Activated CD4-positive, alpha-beta T cell treated with anti-CD3 and anti-CD28 coated beads for 36 hours (primary cell): ENCODE measurements at regions not wholly inside any gene's neighbourhood (a gene's known extent, or its start where the extent isn't known, plus 50 kb on each side); places are given as distances from the start of the nearest gene placed in this dataset.
A peak's percentile ranks its signal among the peaks of the same experiment; 100 is the strongest.
"Not testable (repeated sequence)": the region's sequence is repeated elsewhere in the genome, so short reads cannot be mapped to it uniquely, and the experiment has no call there.

Experiments used
- ATAC-seq: fragments of 200-7000 bp; cut with Tn5 transposase; one replicate; pipeline ENCODE4 v1.10.0; 2021; ENCODE audit warnings: mild to moderate bottlenecking, moderate library complexity
- CTCF ChIA-PET: fragments of 350-600 bp; sonication (Branson Sonifier 250); formaldehyde crosslinking; loops from one replicate; lab custom pipeline; 2021; ENCODE audit warnings: antibody characterized with exemption; lab: Charles Lee
- POLR2A ChIA-PET: fragments of 350-600 bp; sonication (Branson Sonifier 250); formaldehyde crosslinking; loops from one replicate; lab custom pipeline; 2021; ENCODE audit warnings: antibody characterized with exemption, inconsistent platforms; lab: Charles Lee
- DNase-seq: peaks from one replicate; pipeline ENCODE4 v3.0.0-alpha.2; 2020
- H3K27ac Mint-ChIP-seq: one replicate; pipeline ENCODE4 v1.8.0; 2021; ENCODE audit warnings: mixed read lengths
- H3K27me3 Mint-ChIP-seq: one replicate; pipeline ENCODE4 v1.8.0; 2021; ENCODE audit warnings: mixed read lengths
- H3K36me3 Mint-ChIP-seq: one replicate; pipeline ENCODE4 v1.8.0; 2021; ENCODE audit warnings: low read depth, mixed read lengths
- H3K4me1 Mint-ChIP-seq: one replicate; pipeline ENCODE4 v1.8.0; 2021; ENCODE audit warnings: mixed read lengths
- H3K4me3 Mint-ChIP-seq: one replicate; pipeline ENCODE4 v1.8.0; 2021; ENCODE audit warnings: mild to moderate bottlenecking, moderate library complexity, mixed read lengths
- H3K9me3 Mint-ChIP-seq: one replicate; pipeline ENCODE4 v1.8.0; 2021; ENCODE audit warnings: low read depth, mixed read lengths
- intact Hi-C, 2 experiments: fragments of 100-400 bp; cut with DNase I in 1 of 2; cut with micrococcal nuclease in 1 of 2; formaldehyde crosslinking; loops; one replicate each; pipeline versions ENCODE4 v1.14.2 to v1.15.1; 2022 to 2024; cut with DNase I, micrococcal nuclease

DNA sequence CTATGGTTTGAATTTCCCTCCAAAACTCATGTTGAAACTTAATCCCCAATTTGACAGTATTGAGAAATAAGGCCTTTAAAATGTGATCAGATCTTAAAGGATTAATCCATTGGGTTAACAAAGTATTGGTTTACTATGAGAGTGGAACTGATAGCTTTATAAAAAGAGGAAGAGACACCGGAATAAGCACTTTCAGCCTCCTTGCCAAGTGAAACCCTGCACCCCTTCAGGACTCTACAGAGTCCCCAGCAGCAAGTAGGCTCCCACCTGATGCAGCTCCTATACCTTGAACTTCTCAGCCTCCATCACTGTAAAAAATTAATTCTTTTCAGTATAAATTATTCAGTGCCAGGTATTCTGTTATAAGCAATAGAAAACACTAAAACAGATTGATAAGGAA is 348.3 kb downstream of the CGGBP1 start:
- no peak overlapping the region for H3K27ac Mint-ChIP-seq
- no peak overlapping the region for H3K4me3 Mint-ChIP-seq
- no peak for DNase-seq
- no peaks in the 10 kb centered on the region for H3K36me3 Mint-ChIP-seq
- intact Hi-C loops: no loop called here
- CTCF ChIA-PET: no interaction called here
- H3K4me1 Mint-ChIP-seq: no peaks in the 10 kb centered on the region
- ATAC-seq: no peak
- POLR2A ChIA-PET: no interaction called here
- no peaks in the 10 kb centered on the region for H3K9me3 Mint-ChIP-seq
- peaks cover 2% of the 10 kb centered on the region for H3K27me3 Mint-ChIP-seq

DNA sequence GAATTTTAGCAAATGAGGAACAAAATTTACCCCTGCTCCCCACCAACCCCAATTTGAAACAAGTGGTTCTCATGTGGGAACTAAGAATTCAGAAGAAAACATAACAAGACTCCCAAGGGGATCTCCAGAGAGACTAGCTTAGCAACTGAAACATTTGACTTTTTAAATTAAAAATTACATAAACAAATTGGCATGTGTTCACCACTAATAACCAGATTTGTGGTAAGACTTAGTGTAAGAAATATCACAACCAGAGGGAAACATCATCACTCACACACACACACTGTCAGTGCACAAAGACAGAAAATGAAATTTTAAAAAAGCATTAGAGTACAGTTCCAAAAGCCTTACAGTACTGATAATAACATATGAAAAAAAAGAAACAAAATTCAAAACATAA is 348.8 kb downstream of the CGGBP1 start:
- ChIA-PET POLR2A (no interaction called here), CTCF (no interaction called here)
- Mint-ChIP-seq H3K4me1 (no peaks in the 10 kb centered on the region), H3K27me3 (peaks cover 2% of the 10 kb centered on the region), H3K36me3 (no peaks in the 10 kb centered on the region), H3K9me3 (no peaks in the 10 kb centered on the region), H3K4me3 (no peak overlapping the region), H3K27ac (no peak overlapping the region)
- DNase-seq: no peak
- intact Hi-C loops: no loop called here
- no peak for ATAC-seq

DNA sequence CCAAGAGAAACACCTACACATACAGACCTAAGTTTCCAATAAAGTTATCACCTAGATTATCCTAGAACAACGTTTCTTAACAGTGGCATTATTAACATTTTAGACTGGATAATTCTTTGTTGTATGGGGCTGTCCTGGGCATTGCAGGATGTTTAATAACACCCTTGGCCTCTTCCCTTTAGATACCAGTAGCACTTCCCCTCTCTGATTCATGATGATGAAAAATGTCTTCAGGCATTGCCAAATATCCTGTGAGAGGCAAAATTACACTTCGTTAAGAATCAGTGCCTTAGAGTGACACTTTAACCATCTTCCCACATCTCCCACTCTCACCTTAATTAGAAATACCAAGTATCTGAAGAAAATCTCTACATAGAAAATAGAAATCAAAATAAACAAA is 352.6 kb downstream of the CGGBP1 start:
- no peaks in the 10 kb centered on the region for H3K4me1 Mint-ChIP-seq
- ChIA-PET CTCF (no interaction called here), POLR2A (no interaction called here)
- intact Hi-C loops: no loop called here
- no peak overlapping the region for H3K4me3 Mint-ChIP-seq
- no peaks in the 10 kb centered on the region for H3K36me3 Mint-ChIP-seq
- H3K9me3 Mint-ChIP-seq: no peaks in the 10 kb centered on the region
- peaks cover 2% of the 10 kb centered on the region for H3K27me3 Mint-ChIP-seq
- ATAC-seq (no peak), DNase-seq (no peak)
- H3K27ac Mint-ChIP-seq: no peak overlapping the region

DNA sequence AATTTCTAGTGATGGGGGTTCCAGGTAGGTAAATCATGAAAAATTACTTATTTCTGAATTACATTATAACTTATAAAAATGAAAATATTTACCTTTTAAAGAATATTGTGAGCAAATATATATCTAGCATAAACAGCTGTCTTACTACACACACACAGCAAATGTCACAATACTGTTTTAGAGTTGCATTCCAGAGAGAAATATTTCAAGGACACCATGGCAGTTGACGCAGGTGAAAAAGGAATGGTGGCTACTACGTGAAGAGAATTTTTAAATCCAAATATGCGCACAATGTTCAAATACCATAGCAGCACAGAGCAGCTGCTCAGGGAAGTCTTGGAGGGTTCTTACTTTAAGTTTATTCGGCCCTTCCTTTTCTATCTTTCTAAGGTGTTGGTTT is 356.2 kb downstream of the CGGBP1 start:
- no peak for DNase-seq
- no peak for ATAC-seq
- Mint-ChIP-seq H3K27me3 (peaks cover 2% of the 10 kb centered on the region), H3K27ac (no peak overlapping the region), H3K4me1 (no peaks in the 10 kb centered on the region), H3K9me3 (no peaks in the 10 kb centered on the region), H3K4me3 (no peak overlapping the region), H3K36me3 (no peaks in the 10 kb centered on the region)
- ChIA-PET POLR2A (no interaction called here), CTCF (no interaction called here)
- intact Hi-C loops: no loop called here

DNA sequence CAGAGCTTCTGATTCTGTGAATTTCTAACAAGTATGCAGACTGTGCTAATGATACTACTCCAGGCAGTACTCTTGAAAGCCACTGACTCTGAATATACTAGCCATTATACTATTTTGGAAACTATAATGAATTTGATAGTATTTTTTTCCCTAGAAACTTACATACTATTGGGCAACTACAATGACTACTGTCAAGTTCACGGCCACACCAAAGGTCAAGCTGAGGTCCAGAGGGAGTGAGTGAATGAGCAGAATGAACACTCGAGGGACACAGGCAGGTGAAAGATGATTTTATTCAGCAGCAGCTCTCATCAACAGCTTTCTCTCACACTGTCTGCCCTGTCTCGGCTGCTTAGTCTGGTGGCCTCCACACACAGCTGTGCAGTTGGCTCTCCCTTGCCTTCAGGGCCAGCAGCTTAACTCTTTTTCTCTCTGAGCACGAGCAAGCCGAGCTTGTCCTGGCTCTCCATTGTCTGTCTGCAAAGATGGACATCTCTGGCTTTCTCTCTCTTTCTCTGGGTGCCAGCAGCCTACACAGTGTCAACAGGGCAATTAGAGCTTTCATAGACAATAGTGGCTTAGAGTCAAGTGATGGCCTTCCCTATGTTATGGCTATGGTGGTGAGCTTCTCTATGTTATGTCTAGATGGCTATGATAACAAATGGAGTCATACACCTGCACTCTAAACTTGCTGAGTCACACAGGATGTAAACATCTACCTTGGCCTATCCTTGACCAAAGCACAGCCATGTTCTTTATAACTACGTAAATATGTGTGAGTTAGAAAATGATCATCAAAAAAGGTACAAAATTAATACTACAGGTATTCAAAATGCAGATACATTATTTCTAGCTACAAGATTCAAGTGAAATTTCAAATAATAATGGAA is 362.4 kb downstream of the CGGBP1 start:
- H3K4me1 Mint-ChIP-seq: no peaks in the 10 kb centered on the region
- ATAC-seq (no peak), DNase-seq (no peak)
- no peak overlapping the region for H3K4me3 Mint-ChIP-seq
- no peak overlapping the region for H3K27ac Mint-ChIP-seq
- intact Hi-C loops: no loop called here
- POLR2A ChIA-PET: no interaction called here
- H3K36me3 Mint-ChIP-seq: no peaks in the 10 kb centered on the region
- H3K9me3 Mint-ChIP-seq: no peaks in the 10 kb centered on the region
- no peaks in the 10 kb centered on the region for H3K27me3 Mint-ChIP-seq
- CTCF ChIA-PET: no interaction called here

DNA sequence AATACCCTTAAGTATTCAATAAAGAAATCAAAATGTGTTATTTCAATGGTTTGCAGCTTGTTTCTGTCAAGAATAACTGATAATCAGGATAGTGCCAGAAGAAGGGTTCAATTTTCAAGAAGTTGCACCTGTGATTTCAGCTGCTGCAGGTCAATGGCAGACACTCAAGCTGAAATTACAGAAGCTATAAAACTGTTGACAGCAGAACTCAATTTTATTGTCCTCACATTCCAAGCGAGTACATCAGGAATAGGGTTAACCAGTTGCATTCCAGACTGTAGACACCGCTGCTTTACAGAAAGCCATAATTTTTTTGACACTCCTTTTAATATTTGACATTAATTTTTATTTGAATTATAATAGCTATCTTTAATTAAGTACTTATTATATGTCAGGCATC is 364.1 kb downstream of the CGGBP1 start:
- intact Hi-C loops: no loop called here
- H3K36me3 Mint-ChIP-seq: no peaks in the 10 kb centered on the region
- DNase-seq (no peak), ATAC-seq (no peak)
- no peak overlapping the region for H3K27ac Mint-ChIP-seq
- no peaks in the 10 kb centered on the region for H3K9me3 Mint-ChIP-seq
- ChIA-PET POLR2A (no interaction called here), CTCF (no interaction called here)
- no peak overlapping the region for H3K4me3 Mint-ChIP-seq
- no peaks in the 10 kb centered on the region for H3K27me3 Mint-ChIP-seq
- no peaks in the 10 kb centered on the region for H3K4me1 Mint-ChIP-seq

DNA sequence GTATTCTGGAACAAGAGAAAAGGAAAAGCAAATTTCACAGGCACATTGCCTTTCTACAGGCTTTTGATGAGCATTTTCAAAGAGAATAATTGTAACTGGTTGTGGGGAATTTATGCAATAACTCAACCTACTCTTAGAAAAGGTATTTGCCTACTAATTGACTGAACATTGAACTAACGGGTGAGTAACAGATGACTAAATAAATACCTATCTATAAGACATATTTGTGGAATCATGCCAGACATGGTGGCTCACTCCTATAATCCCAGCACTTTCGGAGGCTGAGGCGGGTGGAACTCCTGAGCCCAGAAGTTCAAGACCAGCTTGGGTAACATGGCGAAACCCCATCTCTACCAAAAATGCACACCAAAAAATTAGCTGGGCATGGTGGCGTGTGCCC is 367.7 kb downstream of the CGGBP1 start:
- H3K4me3 Mint-ChIP-seq: no peak overlapping the region
- intact Hi-C loops: no loop called here
- ChIA-PET POLR2A (no interaction called here), CTCF (no interaction called here)
- no peaks in the 10 kb centered on the region for H3K4me1 Mint-ChIP-seq
- H3K27ac Mint-ChIP-seq: no peak overlapping the region
- peaks cover 2% of the 10 kb centered on the region for H3K9me3 Mint-ChIP-seq
- no peaks in the 10 kb centered on the region for H3K36me3 Mint-ChIP-seq
- no peak for ATAC-seq
- H3K27me3 Mint-ChIP-seq: no peaks in the 10 kb centered on the region
- no peak for DNase-seq

DNA sequence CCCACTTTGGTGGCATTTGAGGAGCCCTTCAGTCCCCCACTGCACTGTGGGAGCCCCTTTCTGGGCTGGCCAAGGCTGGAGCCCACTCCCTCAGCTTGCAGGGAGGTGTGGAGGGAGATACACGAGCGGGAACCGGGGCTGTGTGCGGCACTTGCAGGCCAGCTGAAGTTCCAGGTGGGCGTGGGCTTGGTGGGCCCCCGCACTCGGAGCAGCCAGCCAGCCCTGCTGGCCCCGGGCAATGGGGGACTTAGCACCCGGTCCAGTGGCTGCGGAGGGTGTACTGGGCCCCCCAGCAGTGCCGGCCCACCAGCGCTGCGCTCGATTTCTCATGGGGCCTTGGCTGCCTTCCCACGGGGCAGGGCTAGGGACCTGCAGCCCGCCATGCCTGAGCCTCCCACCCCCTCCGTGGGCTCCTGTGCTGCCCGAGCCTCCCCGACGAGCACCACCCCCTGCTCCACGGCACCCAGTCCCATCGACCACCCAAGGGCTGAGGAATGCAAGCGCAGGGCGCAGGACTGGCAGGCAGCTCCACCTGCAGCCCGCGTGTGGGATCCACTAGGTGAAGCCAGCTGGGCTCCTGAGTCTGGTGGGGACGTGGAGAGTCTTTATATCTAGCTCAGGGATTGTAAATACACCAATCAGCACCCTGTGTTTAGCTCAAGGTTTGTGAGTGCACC is 379.7 kb downstream of the CGGBP1 start:
- H3K4me3 Mint-ChIP-seq, POLR2A ChIA-PET, H3K4me1 Mint-ChIP-seq, H3K9me3 Mint-ChIP-seq, H3K27me3 Mint-ChIP-seq, H3K27ac Mint-ChIP-seq, CTCF ChIA-PET, DNase-seq, H3K36me3 Mint-ChIP-seq, ATAC-seq, intact Hi-C loops: not testable (repeated sequence)

DNA sequence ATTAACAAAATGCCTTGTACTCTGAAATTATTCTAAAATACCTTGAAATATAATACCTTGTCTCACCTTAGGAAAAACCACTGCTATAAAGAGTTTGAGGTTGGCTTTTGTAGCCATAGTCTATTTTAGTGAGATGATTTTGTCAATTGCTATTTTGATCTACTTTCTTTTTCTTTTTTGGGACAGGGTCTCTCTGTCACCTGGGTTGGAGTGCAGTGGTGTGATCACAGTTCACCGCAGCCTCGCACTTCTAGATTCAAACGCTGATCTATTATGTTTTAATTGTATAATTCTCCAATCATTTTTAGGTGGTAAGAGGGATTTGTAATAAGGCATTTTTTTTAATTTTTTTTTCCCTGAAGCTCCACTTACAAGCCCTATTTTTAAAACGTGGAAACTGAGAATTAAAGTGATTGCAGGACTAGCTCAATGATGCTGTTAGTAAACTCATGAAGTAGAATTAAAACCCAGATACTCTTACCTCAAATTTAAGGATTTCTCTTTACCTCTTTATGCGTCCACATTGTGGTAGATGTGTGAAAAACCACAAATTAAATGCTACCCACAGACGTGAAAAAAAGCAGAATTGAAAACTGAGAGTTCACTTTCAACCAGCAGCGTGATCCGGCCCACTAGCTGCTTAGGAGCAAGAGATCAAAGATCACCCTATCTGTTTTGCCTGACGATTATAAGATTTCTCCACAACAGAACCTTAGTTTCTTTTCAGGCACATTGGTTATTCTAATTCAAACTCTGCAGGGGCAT is 384.2 kb downstream of the CGGBP1 start:
- Mint-ChIP-seq H3K9me3 (no peaks in the 10 kb centered on the region), H3K4me3 (no peak overlapping the region), H3K36me3 (no peaks in the 10 kb centered on the region), H3K4me1 (peaks cover 7% of the 10 kb centered on the region), H3K27me3 (peaks cover 5% of the 10 kb centered on the region), H3K27ac (no peak overlapping the region)
- intact Hi-C loops: no loop called here
- DNase-seq (peak; percentile 8), ATAC-seq (no peak)
- CTCF ChIA-PET: no interaction called here
- POLR2A ChIA-PET: no interaction called here

DNA sequence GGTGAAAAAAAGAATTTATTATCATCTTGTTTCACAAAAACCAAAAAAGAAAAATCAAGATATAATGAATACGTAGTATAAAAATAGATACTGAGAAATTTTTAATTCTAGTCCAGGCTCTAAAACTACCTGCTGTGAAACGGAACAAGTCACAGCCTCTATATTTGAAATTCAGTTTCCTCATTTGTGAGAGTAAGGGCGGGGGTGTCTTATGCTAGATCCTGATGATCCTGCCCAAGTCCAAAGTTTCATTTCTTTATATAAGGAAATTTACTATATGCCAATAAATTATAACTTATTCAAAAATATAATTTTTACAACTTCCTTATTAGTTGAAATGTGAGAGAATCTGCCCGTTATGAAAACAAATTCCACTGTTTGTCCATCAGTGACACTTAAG is 385.7 kb downstream of the CGGBP1 start:
- peaks cover 5% of the 10 kb centered on the region for H3K27me3 Mint-ChIP-seq
- no peak overlapping the region for H3K27ac Mint-ChIP-seq
- DNase-seq: no peak
- ChIA-PET POLR2A (no interaction called here), CTCF (no interaction called here)
- H3K9me3 Mint-ChIP-seq: no peaks in the 10 kb centered on the region
- no peaks in the 10 kb centered on the region for H3K36me3 Mint-ChIP-seq
- H3K4me1 Mint-ChIP-seq: peaks cover 7% of the 10 kb centered on the region
- no peak for ATAC-seq
- no peak overlapping the region for H3K4me3 Mint-ChIP-seq
- intact Hi-C loops: no loop called here

DNA sequence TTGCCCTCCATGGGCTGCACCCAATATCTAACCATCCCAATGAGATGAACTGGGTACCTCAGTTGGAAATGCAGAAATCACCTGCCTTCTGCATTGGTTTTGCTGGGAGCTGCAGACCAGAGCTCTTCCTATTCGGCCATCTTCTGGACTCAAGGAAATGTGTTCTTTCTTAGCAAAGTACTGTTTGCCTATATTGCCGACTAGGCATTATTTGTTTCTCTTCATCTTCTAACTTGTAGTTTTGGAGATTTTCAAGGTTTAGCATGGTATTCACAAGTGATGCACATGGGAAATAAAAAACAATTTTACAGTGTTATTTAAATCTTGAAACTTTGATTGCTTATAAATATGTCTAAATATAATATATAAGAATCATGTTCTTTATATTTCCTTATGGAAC is 377.8 kb upstream of the POU1F1 start:
- no peaks in the 10 kb centered on the region for H3K36me3 Mint-ChIP-seq
- no peak for ATAC-seq
- no peak for DNase-seq
- CTCF ChIA-PET: no interaction called here
- intact Hi-C loops: no loop called here
- H3K27ac Mint-ChIP-seq: no peak overlapping the region
- H3K4me1 Mint-ChIP-seq: no peaks in the 10 kb centered on the region
- H3K27me3 Mint-ChIP-seq: no peaks in the 10 kb centered on the region
- H3K4me3 Mint-ChIP-seq: no peak overlapping the region
- POLR2A ChIA-PET: no interaction called here
- H3K9me3 Mint-ChIP-seq: no peaks in the 10 kb centered on the region

DNA sequence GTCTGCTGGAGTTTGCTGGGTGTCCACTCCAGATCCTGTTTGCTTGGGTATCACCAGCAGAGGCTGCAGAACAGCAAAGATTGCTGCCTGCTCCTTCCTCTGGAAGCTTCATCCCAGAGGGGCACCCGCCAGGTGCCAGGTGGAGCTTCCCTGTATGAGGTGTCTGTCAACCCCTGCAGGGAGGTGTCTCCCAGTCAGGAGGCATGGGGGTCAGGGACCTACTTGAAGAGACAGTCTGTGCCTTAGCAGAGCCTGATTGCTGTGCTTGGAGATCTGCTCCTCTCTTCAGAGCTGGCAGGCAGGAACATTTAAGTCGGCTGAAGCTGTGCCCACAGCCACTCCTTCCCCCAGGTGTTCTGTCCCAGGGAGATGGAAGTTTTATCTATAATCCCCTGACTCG is 376.8 kb upstream of the POU1F1 start:
- ATAC-seq, H3K36me3 Mint-ChIP-seq, H3K27me3 Mint-ChIP-seq, POLR2A ChIA-PET, DNase-seq, H3K9me3 Mint-ChIP-seq, H3K4me1 Mint-ChIP-seq, H3K4me3 Mint-ChIP-seq, CTCF ChIA-PET, H3K27ac Mint-ChIP-seq, intact Hi-C loops: not testable (repeated sequence)
